ENCODE measurements at regions not wholly inside any gene's neighbourhood (a gene's known extent, or its start where the extent isn't known, plus 50 kb on each side); places are given as distances from the start of the nearest gene placed in this dataset.

GRCh38 chr1:106185089-106185488, 871.4 kb upstream of the PRMT6 start:
- no peak for DNase-seq

- no peak for DNase-seq
Observed at GRCh38 chr1:106189780-106190179, 866.7 kb upstream of the PRMT6 start.

DNA sequence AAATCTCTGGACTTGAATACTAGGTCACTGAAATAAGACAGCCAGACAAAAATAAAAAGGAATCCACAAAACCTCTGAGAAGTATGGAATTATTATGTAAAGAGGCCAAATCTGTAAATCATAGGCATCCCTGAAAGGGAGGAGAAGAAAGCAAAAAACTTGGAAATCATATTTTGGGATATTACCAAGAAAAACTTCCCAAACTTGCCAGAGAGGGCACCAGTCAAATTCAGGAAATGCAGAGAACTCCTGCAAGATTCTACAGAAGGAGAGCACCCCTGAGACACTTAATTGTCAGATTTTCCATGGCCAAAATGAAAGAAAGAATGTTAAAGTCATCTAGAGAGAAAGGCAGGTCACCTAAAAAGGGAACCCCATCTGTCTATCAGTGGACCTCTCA, 862.3 kb upstream of the PRMT6 start:
- DNase-seq, result no peak

DNA sequence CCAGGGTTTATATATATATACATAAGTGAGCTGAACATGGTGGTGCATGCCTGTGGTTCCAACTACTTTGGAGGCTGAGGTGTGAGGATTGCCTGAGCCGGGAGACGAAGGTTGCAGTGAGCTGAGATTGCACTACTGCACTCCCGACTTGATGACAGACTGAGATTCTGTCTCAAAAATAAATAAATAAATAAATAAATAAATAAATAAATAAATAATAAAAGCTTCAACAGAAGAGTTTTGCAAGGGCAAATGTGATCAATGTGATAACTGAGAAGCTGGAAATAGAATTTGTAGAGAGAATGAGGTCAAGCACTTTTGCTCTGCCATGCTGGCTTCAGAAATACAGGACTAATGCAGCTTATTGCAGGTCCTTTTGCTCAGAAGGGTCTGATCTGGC, 855.8 kb upstream of the PRMT6 start:
- no peak for DNase-seq

GRCh38 chr1:106207185-106207584, 849.3 kb upstream of the PRMT6 start:
- DNase-seq, result no peak

GRCh38 chr1:106217765-106218164, 838.7 kb upstream of the PRMT6 start:
- DNase-seq, result no peak

- DNase-seq, result no peak
Observed at GRCh38 chr1:106222403-106222802, 834.1 kb upstream of the PRMT6 start.

- no peak for DNase-seq
Observed at GRCh38 chr1:106223213-106223612, 833.3 kb upstream of the PRMT6 start.

- no peak for DNase-seq
Observed at GRCh38 chr1:106224426-106224825, 832.0 kb upstream of the PRMT6 start.

DNA sequence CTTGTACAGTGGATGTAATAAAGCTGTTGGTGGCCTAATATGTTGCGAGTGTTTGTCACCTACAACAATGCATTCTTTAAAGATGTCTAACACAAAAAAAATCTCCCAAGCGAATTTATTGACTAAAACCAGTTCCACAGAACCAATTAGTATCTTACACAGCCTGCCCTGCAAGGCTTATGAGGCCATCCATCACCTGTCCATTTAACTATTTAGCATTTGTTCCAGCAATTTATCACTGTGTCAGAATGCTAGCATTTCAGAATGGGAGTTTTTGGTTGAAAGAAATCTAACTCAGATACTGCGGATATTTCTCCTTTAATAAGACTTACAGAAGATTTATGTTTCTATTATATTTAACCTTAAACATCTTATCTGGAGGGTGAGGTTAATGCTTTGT, 831.1 kb upstream of the PRMT6 start:
- DNase-seq, result no peak

GRCh38 chr1:106226550-106226949, 829.9 kb upstream of the PRMT6 start:
- DNase-seq, result no peak

GRCh38 chr1:106232128-106232527, 824.3 kb upstream of the PRMT6 start:
- no peak for DNase-seq

DNA sequence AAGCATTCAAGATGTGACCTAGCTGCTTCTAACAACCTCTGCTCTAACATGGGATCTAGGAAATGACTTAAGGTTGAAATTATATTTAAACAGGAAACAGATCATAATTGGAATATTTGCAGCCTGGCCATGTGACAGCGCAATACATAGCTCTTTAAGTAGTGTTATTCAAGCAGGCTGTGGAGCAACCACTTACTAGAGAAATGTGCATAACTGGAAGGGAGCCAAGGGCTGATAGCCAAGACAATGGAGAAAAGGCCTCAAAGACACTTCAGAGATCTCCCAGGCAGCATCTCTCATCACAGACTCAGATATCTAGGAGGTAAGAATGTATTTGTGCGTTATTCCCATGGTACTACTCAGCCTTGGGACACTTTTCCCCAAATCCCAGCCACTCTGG, 823.0 kb upstream of the PRMT6 start:
- DNase-seq, result no peak

- no peak for DNase-seq
Observed at GRCh38 chr1:106249365-106249764, 807.1 kb upstream of the PRMT6 start.

GRCh38 chr1:106249810-106250209, 806.7 kb upstream of the PRMT6 start:
- no peak for DNase-seq

DNA sequence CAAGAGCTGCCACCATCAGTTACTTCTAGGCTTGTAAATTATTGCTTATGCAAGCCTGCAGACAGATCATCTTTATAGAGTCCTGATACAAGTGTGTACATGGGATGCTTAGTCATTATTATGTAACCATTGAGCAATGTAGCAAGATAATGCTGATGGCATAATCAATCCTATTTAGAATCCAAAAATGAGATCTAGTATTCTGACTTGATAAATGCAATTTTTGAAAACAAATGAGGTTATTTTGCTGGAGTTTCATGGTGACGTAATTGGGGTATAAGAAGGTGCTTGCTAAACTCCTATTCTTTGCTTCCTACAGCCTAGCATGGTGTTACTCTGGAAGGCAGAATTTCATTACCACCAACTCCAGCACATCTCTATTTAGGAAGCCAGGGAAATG, 801.7 kb upstream of the PRMT6 start:
- DNase-seq, result no peak

- DNase-seq, result no peak
Observed at GRCh38 chr1:106266786-106267185, 789.7 kb upstream of the PRMT6 start.

DNA sequence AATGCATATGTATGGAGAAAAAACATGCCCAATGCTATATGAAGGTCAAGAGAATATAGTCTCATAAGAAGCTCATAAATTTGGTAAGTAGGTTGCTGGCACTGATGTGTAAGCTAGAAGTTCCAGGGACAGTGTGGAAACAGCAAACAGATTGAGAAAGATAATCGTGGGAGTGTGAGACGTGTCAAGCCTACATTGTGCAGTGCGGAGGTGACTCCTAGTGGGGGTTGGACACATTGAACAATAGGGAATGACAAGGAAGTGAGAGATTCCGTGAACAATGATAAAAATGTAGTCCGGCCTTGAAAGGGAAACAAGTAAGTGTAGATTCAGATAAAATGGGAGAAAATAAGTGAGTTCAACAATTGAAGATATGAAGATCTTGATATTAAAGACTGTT, 788.4 kb upstream of the PRMT6 start:
- DNase-seq, result no peak

- DNase-seq, result no peak
Observed at GRCh38 chr1:106276871-106277270, 779.6 kb upstream of the PRMT6 start.

GRCh38 chr1:106277786-106278185, 778.7 kb upstream of the PRMT6 start:
- no peak for DNase-seq

DNA sequence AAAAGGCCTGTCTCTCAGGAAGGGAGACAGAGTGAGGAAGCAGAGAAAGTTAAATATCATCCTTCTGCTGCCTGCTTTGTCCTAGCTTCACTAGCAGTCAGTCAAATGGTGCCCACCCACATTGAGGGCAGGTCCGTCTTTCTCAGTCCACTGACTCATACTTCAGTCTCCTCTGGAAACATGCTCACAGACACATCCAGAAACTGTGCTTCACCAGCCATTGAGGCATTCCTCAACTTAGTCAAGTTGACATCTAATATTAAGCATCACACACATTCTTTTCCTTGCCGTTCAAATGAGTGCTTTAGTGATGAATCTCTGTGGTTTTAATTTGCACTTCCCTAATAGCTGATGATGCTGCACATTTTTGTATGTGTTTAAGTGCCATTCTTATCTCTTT, 777.8 kb upstream of the PRMT6 start:
- DNase-seq, result no peak

GRCh38 chr1:106289265-106289928, 767.1 kb upstream of the PRMT6 start:
- DNase-seq, result no peak

DNA sequence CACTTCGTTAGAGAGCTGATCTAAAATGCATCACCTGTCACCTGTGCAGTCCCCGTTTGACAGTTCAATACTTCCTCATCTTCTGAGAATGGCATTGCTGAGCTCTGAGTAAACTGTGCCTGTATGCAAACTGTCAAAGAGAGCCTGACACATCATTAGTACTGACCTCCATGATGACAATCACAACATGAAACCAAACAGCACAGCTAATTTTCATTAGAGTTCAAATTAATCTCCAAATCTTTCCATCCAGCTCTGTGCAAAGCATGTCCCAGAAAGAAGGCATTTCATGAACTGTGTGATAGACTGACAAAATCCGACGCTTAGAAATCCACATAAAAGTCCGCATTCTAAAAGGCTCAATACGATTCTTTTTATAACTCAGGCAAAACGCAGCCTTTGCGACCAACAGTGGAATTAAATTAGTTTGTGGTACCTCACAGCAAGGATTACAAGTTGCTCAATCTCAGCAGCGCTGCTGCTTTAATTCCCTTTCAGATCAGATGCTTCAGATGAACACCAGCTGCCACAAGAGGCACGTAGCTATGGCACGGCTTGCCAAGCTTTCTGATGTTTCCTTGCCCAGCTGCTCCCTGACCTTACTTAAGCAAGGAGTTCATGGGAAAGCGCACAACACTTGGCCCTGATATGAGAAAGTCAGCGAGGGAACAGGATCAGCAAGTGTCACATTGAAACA, 765.5 kb upstream of the PRMT6 start:
- DNase-seq, result no peak

- DNase-seq, result no peak
Observed at GRCh38 chr1:106292130-106292529, 764.3 kb upstream of the PRMT6 start.

DNA sequence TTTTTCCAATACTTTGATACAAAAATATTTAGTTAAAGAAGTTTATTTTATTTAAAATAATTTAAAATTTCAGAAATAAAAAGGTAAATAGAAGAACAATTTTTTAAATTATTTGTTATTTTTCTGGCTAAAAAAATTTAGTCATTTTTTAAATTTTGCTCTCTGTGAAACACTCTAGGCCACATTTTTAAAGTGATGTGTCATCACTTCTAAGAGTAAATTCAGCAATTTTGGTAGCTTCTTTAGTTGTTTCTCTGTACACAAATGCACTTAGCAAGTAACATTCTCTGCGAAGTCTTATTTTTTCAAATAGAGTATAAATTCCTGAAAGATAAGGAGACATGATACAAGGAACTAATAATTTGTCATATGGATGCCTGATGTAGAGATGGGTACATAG, 760.0 kb upstream of the PRMT6 start:
- DNase-seq, result no peak
